ENCODE measurements at regions not wholly inside any gene's neighbourhood (a gene's known extent, or its start where the extent isn't known, plus 50 kb on each side); places are given as distances from the start of the nearest gene placed in this dataset.

DNA sequence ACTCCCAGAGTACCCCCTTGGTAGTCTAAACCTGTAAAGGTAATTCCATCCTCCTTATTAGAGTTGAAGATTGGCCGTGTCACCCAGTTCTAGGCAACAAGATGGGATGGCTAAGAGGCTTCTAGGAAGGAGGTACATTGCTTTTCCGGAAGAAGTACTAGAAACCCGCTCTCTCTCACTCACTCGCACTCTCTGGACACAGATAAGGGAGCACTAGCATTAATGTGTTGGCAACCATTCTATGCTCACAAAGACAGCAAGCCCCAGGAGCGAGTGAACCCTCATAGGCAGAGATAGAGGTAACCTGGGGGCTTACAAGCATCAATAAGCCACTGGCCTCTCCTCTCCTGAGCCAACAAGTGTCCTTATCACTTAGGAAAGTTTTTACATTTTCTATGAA, 503.2 kb upstream of the JARID2 start:
- TF ChIP-seq CTCF (IDR thresholded peaks at IDR 0.05): no peak
- no peak for TF ChIP-seq POLR2A (IDR thresholded peaks at IDR 0.05)

Data from body of pancreas (tissue), 4 donors.